AG09309 (cell line): ENCODE measurements at regions not wholly inside any gene's neighbourhood (a gene's known extent, or its start where the extent isn't known, plus 50 kb on each side); places are given as distances from the start of the nearest gene placed in this dataset.
"Not testable (repeated sequence)": the region's sequence is repeated elsewhere in the genome, so short reads cannot be mapped to it uniquely, and the experiment has no call there.

Source experiments
- DNase-seq: peaks from one replicate; pipeline ENCODE4 v3.0.0-alpha.2; 2010; ENCODE audit warnings: low read depth
- H3K4me3 ChIP-seq: 2 replicates; pipeline ENCODE4 v1.5.1; 2011; ENCODE audit warnings: mild to moderate bottlenecking, low read depth, low read length, moderate library complexity; ENCODE audit not compliant: control insufficient read depth
- CTCF ChIP-seq: IDR thresholded peaks from 2 replicates; pipeline ENCODE4 v1.5.1; 2011; ENCODE audit warnings: mild to moderate bottlenecking, low read depth, low read length, inconsistent platforms; ENCODE audit not compliant: insufficient read depth, control insufficient read depth; ENCODE audit errors: missing control alignments

GRCh38 chr13:61215601-61216000 lies 200.0 kb downstream of the PCDH20 start:
- no peak for TF ChIP-seq CTCF
- no peak for DNase-seq
- no peak overlapping the region for H3K4me3 ChIP-seq

DNA sequence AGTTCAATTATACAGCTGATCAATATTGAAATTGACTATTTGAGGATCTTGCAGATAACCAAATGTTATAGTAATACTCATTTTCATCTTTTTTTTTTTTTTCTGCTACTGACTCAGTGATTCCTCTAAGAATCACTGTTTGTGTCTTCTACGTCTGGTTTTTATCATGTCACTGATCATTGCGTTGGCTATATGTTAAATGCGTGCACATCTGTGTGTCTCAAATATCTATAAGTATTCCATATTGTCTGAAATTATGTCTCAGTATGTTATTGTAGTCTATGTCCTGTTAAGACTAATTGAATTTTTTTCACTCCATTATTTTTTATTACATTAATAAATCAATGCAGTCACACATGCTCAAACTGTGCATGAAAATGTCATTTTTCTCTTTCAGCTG lies 200.5 kb downstream of the PCDH20 start:
- no peak overlapping the region for H3K4me3 ChIP-seq
- TF ChIP-seq CTCF = no peak
- no peak for DNase-seq

- no peak for TF ChIP-seq CTCF
- no peak for DNase-seq
- H3K4me3 ChIP-seq = no peak overlapping the region
Observed at GRCh38 chr13:61214551-61214950, 201.1 kb downstream of the PCDH20 start.

GRCh38 chr13:61205898-61206297 lies 209.8 kb downstream of the PCDH20 start:
- not testable (repeated sequence) for H3K4me3 ChIP-seq, DNase-seq

- DNase-seq = no peak
- H3K4me3 ChIP-seq = no peak overlapping the region
- no peak for TF ChIP-seq CTCF
Observed at GRCh38 chr13:61204025-61204424, 211.6 kb downstream of the PCDH20 start.

- no peak for TF ChIP-seq CTCF
- H3K4me3 ChIP-seq = no peak overlapping the region
- no peak for DNase-seq
Observed at GRCh38 chr13:61202042-61202441, 213.6 kb downstream of the PCDH20 start.

DNA sequence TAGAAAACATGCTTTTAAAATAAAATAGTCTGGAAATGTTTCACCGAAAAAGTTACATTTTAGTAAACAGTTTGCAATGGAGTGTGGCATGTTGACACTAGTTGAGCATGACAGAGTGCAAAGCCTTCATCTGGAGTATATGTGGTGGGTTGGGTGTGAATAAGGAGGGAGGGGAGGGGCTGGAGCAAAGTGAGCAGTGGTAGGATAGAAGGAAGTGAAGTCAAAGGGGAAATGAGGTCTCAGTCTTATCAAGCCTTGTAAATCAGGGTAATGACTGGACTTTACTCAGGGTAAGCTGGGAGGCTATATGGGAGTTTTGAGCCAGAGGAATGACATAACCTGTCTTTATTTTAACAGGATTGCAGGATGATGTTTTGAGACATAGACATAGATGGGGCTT lies 222.8 kb downstream of the PCDH20 start:
- TF ChIP-seq CTCF = no peak
- DNase-seq = no peak
- H3K4me3 ChIP-seq = no peak overlapping the region

DNA sequence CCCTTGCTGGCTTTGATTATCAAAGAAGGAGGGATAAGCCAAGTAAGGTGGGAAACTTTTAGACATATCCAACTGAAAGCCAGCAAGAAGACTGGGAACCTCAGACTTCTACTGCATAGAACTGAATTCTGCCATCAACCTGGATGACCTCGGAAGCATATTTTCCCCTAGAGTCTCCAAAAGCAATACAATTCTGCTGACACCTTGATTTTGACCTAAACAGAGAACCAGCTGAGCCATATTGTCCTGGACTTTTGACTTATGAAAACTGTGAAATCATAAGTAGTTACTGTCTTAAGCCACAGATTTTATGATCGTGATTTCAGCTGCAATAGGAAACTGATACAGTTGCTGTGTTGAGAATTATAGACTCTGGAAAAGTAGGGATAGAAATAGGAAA lies 227.6 kb downstream of the PCDH20 start:
- no peak for TF ChIP-seq CTCF
- no peak for DNase-seq
- H3K4me3 ChIP-seq = no peak overlapping the region
